Epithelial cell of prostate (primary cell): ENCODE measurements at regions not wholly inside any gene's neighbourhood (a gene's known extent, or its start where the extent isn't known, plus 50 kb on each side); places are given as distances from the start of the nearest gene placed in this dataset.
A peak's percentile ranks its signal among the peaks of the same experiment; 100 is the strongest.

ENCODE experiments used
- DNase-seq: peaks from one replicate; pipeline ENCODE4 v3.0.0-alpha.2; 2011; ENCODE audit warnings: low read depth, low spot score
- H3K27ac ChIP-seq: fragments of 450-650 bp; 2 replicates; pipeline ENCODE4 v1.5.1; 2017; ENCODE audit warnings: mild to moderate bottlenecking

GRCh38 chr16:59719121-59719520 lies 985.0 kb upstream of the GOT2 start:
- DNase-seq = no peak
- H3K27ac ChIP-seq = no peak overlapping the region

DNA sequence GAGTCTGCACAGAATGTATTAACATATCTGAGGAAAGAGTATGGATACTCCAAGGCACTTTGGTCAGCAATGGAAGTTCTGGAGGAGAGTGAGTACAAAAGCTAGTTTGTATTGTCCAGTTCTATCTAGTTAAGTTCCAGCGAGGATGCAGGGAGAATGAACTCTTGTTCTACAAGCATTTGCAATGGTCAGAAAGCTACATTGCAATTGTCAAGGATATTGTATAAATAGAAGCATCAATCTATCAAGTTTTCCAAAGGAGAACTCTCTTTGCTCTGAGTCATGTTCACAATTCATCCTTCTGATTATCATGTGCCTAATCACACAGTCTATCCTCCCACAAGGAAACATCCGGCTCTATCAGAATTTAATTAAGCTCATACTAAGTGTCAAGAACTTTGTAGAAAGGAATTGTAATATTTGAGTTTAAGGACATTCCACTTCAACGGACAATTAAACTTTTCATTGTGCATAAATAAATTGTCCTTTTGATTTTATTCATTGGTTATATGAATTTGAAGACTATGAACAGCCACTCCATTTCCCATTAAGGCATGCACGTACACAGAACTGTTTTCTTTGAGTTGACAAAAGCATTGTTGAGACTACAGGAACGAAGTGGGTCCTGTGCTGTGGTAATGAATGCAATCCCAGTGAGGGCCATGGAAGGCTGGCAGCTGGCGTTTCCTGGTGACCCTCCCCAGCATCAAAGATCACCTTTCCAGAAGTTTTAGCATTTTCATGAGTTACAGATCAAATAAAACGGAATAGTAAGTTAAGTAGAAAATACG lies 973.5 kb upstream of the GOT2 start:
- H3K27ac ChIP-seq = no peak overlapping the region
- no peak for DNase-seq

- H3K27ac ChIP-seq = no peak overlapping the region
- no peak for DNase-seq
Measured at GRCh38 chr16:59701963-59702930, 968.1 kb upstream of the GOT2 start.

GRCh38 chr16:59699786-59700185 lies 965.7 kb upstream of the GOT2 start:
- no peak for DNase-seq
- H3K27ac ChIP-seq = no peak overlapping the region

GRCh38 chr16:59698346-59699020 lies 964.4 kb upstream of the GOT2 start:
- DNase-seq = peak; percentile 5
- no peak overlapping the region for H3K27ac ChIP-seq

DNA sequence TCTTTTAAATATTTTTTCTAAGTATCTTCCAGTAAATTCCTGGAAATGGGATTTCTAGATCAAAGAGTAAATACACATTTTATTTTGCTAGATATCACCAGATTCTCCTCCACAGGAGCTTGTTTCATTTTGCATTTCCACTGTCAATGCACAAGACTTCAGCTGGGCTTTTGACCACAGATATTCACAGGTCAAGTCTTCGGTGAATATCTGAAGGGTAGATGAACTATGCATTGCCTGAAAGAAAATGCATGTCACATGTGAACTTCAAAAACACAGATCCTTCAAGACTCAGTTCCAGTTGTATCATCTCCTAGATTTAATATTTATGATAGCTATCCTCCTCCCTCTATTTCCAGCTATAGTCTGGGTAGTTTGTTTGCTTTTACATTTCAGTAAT lies 963.6 kb upstream of the GOT2 start:
- no peak overlapping the region for H3K27ac ChIP-seq
- no peak for DNase-seq

DNA sequence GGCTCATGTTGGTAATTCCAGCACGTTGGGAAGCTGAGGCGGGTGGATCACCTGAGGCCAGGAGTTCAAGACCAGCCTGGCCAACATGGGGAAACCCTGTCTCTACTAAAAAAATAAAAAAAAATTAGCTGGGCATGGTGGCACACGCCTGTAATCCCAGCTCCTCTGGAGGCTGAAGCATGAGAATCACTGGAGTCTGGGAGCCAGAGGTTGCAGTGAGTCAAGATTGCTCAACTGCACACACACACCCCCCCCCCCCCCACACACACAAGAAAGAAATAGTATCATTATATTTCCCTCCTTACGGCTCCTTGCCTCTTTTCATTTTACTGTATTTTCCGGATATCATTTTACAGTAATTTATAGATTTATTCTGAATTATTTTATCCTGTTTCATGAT lies 963.1 kb upstream of the GOT2 start:
- DNase-seq = no peak
- H3K27ac ChIP-seq = no peak overlapping the region

GRCh38 chr16:59696495-59696894 lies 962.4 kb upstream of the GOT2 start:
- DNase-seq = no peak
- H3K27ac ChIP-seq = no peak overlapping the region

- no peak overlapping the region for H3K27ac ChIP-seq
- DNase-seq = no peak
Measured at GRCh38 chr16:59690216-59690615, 956.1 kb upstream of the GOT2 start.

DNA sequence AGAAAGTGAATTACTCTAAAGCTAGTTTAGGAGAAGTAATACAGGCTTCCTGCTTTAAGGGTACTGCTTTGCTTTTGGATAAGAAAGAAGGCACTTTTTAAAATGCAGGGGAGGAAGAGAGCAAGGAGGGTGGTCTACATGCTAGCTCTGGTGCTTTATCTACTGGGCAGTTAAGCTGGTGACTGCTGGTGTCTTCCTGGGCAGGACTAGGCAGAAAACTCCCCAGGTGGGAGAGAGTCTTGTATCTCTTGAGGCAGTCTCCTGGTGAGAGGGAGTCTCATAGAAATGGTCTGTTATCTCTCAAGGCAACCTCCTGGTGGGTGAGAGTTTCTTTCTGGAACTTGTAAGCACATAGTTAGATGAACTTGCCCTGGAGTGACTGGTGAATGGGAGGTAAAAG lies 953.9 kb upstream of the GOT2 start:
- H3K27ac ChIP-seq = no peak overlapping the region
- no peak for DNase-seq

GRCh38 chr16:59686405-59686804 lies 952.3 kb upstream of the GOT2 start:
- no peak overlapping the region for H3K27ac ChIP-seq
- DNase-seq = no peak

- H3K27ac ChIP-seq = no peak overlapping the region
- DNase-seq = no peak
Measured at GRCh38 chr16:59684911-59685310, 950.8 kb upstream of the GOT2 start.

DNA sequence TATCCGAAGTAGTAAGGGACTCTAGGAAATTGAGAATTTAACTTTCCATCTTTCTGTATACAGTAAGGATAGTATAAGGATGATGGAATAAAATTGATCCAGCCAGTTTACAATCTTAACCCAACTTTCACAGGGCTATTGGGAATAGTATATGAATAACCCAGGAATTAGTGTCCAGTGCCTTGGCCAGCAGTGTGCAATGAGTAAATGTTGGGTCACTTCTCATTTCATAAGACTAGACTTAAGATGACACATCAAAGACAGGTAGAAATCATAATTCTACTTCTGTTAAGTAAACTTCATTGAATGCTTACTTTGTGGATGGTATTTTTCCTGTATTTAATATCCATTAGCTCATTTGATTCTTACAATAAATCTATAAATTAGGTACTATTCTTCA lies 949.6 kb upstream of the GOT2 start:
- no peak overlapping the region for H3K27ac ChIP-seq
- DNase-seq = no peak

- DNase-seq = no peak
- no peak overlapping the region for H3K27ac ChIP-seq
Measured at GRCh38 chr16:59665618-59666220, 931.6 kb upstream of the GOT2 start.

DNA sequence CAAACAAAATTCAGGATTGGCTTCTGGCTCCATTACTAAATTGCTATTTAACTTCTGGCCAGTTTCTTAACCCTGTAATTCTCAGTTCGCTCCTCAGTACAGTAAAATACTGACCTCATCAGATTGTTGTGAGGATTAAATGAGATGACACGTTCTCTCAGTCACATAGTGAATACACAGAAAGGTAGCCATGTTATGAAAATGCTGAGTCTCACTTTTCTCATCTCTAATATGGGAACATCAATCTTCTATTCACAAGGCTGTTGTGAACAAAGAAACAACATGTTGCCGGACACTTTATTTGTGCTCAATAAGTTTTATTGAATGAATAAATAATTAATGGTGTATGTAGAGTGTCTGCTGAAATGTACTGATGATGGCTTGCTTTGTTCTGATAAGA lies 924.5 kb upstream of the GOT2 start:
- DNase-seq = no peak

GRCh38 chr16:59655031-59655430 lies 920.9 kb upstream of the GOT2 start:
- DNase-seq = no peak

More for the DNA sequence above, 924.5 kb upstream of the GOT2 start:
- no peak overlapping the region for H3K27ac ChIP-seq

GRCh38 chr16:59654455-59654854 lies 920.3 kb upstream of the GOT2 start:
- no peak overlapping the region for H3K27ac ChIP-seq
- no peak for DNase-seq

More at GRCh38 chr16:59655031-59655430, 920.9 kb upstream of the GOT2 start:
- H3K27ac ChIP-seq = no peak overlapping the region

DNA sequence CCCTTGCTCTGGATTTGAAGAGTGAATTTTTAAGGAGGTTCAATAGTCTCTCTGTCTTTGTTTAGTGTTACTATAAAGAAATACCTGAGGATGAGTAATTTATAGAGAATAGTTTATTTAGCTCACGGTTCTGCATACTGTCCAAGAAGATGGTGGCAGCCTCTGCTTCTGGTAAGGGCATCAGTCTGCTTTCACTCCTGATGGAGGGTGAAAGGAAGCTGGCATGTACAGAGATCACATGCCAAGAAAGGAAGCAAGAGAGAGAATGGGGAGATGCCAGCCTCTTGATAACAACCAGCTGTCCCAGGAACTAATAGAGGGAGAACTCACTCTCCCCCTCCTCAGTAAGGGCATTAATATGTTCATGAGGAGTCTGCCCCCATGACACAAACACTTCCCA lies 917.5 kb upstream of the GOT2 start:
- no peak for DNase-seq
- H3K27ac ChIP-seq = no peak overlapping the region

DNA sequence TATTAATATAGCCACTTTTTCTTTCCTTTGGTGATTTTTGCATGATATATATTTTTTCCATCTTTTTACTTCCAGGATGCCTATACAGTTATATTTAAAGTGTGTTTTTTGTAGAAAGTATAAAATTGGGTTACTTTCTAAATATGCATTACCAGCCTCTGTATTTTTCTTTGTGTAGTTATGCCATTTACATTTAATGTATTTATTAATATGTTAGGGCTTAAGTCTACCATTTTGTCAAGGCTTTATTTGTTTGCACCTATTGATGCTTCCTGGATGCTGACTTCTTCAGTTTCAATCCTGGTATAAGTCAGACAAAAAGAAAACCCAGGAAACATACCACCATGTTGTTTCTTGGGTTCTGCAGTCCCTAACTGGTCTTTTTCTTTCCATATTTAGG lies 911.1 kb upstream of the GOT2 start:
- DNase-seq = no peak
- no peak overlapping the region for H3K27ac ChIP-seq

GRCh38 chr16:59635674-59636073 lies 901.6 kb upstream of the GOT2 start:
- no peak for DNase-seq
- no peak overlapping the region for H3K27ac ChIP-seq
